ENCODE measurements at regions not wholly inside any gene's neighbourhood (a gene's known extent, or its start where the extent isn't known, plus 50 kb on each side); places are given as distances from the start of the nearest gene placed in this dataset.

DNA sequence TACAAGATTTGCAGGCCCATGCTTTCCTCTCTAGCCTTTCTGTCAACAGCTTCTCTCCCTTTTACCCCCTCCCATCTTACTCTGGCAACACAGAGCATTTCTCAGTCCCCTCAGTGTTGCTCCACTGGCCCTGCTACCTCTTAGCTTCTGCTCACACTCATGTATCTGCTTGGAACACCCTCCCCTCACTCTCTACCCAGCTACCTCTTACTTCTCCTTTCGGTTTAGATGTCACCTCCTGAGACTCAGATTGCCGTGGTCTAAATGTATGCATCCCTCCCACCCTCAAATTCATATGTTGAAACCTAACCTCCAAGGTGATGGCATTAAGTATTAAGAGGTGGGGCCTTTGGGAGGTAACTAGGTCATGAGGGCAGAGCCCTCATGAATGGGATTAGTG lies 80.1 kb downstream of the FOXD2 start:
- peaks cover 27% of the 10 kb centered on the region for H3K27me3 Mint-ChIP-seq (ENCODE audit: unreplicated experiment)
- H3K4me3 Mint-ChIP-seq (ENCODE audit: unreplicated experiment): no peak overlapping the region
- no peaks in the 10 kb centered on the region for H3K36me3 Mint-ChIP-seq (ENCODE audit: unreplicated experiment)
- peaks cover 18% of the 10 kb centered on the region for H3K4me1 Mint-ChIP-seq (ENCODE audit: unreplicated experiment)
- no peak for DNase-seq (ENCODE audit: extremely low spot score, unreplicated experiment)
- peaks cover 5% of the 10 kb centered on the region for H3K9me3 Mint-ChIP-seq (ENCODE audit: unreplicated experiment)
- TF ChIP-seq, protein P1, sequence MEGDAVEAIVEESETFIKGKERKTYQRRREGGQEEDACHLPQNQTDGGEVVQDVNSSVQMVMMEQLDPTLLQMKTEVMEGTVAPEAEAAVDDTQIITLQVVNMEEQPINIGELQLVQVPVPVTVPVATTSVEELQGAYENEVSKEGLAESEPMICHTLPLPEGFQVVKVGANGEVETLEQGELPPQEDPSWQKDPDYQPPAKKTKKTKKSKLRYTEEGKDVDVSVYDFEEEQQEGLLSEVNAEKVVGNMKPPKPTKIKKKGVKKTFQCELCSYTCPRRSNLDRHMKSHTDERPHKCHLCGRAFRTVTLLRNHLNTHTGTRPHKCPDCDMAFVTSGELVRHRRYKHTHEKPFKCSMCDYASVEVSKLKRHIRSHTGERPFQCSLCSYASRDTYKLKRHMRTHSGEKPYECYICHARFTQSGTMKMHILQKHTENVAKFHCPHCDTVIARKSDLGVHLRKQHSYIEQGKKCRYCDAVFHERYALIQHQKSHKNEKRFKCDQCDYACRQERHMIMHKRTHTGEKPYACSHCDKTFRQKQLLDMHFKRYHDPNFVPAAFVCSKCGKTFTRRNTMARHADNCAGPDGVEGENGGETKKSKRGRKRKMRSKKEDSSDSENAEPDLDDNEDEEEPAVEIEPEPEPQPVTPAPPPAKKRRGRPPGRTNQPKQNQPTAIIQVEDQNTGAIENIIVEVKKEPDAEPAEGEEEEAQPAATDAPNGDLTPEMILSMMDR (IDR thresholded peaks at IDR 0.05): no peak
- no peak overlapping the region for H3K27ac Mint-ChIP-seq (ENCODE audit: unreplicated experiment)

DNA sequence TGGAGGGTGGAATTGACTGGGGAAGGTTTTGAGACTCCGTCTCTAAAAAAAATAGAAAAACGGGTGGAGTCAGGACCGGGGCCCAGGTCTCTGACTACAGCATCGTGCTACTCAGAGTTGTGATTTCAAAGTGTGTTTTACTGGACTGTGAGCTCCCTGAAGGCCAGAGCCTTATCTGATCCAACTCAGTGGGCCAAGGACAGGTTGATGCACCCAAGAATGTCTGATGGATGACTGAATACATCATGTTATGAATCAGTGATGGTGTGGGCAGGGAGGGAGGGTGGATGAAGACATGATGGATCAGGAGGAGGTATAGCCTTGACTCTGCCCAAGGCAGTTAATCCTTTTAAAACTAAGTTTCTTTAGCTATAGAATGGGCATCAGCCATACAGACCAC lies 81.6 kb downstream of the FOXD2 start:
- H3K27me3 Mint-ChIP-seq (ENCODE audit: unreplicated experiment): peaks cover 27% of the 10 kb centered on the region
- H3K4me1 Mint-ChIP-seq (ENCODE audit: unreplicated experiment): peaks cover 20% of the 10 kb centered on the region
- H3K9me3 Mint-ChIP-seq (ENCODE audit: unreplicated experiment): no peaks in the 10 kb centered on the region
- H3K27ac Mint-ChIP-seq (ENCODE audit: unreplicated experiment): no peak overlapping the region
- DNase-seq (ENCODE audit: extremely low spot score, unreplicated experiment): no peak
- no peaks in the 10 kb centered on the region for H3K36me3 Mint-ChIP-seq (ENCODE audit: unreplicated experiment)
- TF ChIP-seq, protein P1 (IDR thresholded peaks at IDR 0.05): no peak
- no peak overlapping the region for H3K4me3 Mint-ChIP-seq (ENCODE audit: unreplicated experiment)

DNA sequence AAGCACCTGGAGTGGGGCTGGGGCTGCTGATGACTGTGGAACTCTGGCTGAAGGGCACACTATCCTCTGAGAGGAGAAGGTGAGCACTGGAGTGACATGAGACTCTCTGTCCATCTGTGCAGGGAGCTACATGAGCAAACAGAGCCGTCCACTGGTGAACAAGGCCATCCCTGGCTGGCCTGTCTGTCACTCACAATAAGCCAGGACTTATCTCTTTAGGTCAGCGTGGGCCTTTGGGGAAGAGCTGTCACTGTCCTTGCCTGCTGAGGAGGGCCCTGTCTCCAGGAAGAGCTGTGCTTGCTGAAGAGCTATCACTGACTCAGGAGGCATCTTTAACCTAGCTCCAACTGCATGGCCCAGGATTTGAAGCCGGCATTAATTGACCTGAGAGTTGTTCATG lies 82.1 kb downstream of the FOXD2 start:
- Mint-ChIP-seq H3K4me3 (ENCODE audit: unreplicated experiment) (no peak overlapping the region), H3K9me3 (ENCODE audit: unreplicated experiment) (no peaks in the 10 kb centered on the region), H3K27ac (ENCODE audit: unreplicated experiment) (no peak overlapping the region), H3K4me1 (ENCODE audit: unreplicated experiment) (peaks cover 20% of the 10 kb centered on the region), H3K27me3 (ENCODE audit: unreplicated experiment) (peaks cover 32% of the 10 kb centered on the region), H3K36me3 (ENCODE audit: unreplicated experiment) (no peaks in the 10 kb centered on the region)
- TF ChIP-seq, protein P1 (IDR thresholded peaks at IDR 0.05): no peak
- no peak for DNase-seq (ENCODE audit: extremely low spot score, unreplicated experiment)

DNA sequence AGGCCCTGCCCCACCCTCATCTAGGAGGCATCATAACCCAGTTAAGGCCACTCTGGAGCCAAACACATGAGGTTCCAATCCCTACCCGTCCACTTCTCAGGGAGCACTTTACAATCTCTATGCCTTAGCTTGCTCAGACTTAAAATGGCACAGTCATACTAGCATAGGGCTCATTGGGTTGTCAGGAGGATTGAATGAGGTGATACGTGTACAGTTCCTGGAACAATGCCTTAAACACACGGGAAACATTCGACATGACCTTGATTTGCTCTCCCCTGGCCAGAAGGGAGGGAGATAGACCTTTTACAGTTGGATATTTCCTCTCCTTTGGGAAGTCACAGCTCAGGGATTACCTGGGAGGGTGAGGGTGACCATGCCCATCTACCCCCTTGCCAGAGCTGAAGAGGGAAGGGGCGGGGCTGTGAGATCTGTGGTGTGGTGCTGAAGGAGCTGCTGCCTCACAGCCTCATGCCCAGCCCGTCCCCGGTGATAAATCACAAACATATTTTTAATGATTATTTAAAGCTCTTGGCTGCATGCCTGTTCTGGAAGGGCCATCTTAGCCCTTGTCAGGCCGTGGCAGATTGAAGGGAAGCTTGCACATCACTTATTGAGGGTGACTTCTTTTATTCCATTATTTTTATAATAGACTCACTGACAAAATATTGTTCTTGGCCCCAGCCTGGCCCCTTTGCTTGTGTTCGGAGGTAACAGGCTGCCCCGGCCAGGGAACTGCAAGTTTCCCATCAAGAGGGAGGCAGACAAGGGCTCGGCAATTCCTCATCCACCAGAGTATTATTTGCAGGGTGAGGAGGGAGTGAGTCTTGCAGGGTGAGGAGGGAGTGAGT lies 83.4 kb downstream of the FOXD2 start:
- H3K4me1 Mint-ChIP-seq (ENCODE audit: unreplicated experiment): peaks cover 20% of the 10 kb centered on the region
- peak overlapping the region; percentile 79 for H3K27ac Mint-ChIP-seq (ENCODE audit: unreplicated experiment)
- no peaks in the 10 kb centered on the region for H3K36me3 Mint-ChIP-seq (ENCODE audit: unreplicated experiment)
- DNase-seq (ENCODE audit: extremely low spot score, unreplicated experiment): no peak
- TF ChIP-seq, protein P1 (IDR thresholded peaks at IDR 0.05): no peak
- peaks cover 40% of the 10 kb centered on the region for H3K27me3 Mint-ChIP-seq (ENCODE audit: unreplicated experiment)
- H3K9me3 Mint-ChIP-seq (ENCODE audit: unreplicated experiment): no peaks in the 10 kb centered on the region
- H3K4me3 Mint-ChIP-seq (ENCODE audit: unreplicated experiment): no peak overlapping the region

DNA sequence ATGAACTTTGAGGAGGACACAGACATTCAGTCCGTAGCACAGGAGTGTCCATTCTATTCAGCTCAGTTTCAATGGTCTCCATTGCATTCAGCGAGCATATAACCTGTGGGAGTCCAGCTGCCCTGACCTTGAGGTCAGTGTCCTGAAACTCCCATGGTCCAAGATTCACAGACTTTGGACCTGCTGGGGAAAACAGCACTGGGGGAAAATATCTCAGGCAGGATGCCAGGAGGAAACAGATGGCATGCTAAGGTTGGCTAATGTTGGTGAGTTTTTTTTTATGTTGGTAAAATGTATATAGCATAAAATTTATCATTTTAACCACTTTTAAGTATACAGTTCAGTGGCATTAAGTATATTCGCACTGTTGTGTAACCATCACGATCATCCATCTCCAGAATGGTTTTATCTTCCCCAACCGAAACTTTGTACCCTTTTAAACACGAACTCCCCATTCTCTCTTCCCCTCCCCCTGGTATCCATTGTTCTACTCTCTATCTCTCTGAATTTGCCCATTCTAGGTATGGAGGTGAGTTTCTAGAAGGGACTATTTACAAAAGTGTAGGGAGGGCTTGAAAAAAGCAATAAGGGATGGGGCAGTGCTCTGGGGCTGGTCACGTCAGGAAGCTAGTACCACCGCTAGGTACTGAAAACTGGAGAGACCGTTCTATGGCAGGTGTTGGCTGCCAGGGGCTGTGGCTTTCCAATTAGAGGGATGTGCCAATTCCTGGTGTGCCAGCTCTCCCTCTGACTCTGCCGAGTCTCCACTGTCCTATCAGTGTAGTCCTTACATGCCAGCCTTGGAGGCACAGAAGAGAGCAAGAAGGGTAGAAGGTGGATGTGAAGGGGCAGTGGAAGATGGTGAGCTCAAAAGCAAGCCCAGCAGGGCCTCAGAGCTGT lies 85.3 kb downstream of the FOXD2 start:
- H3K9me3 Mint-ChIP-seq (ENCODE audit: unreplicated experiment): peaks cover 3% of the 10 kb centered on the region
- H3K4me3 Mint-ChIP-seq (ENCODE audit: unreplicated experiment): no peak overlapping the region
- TF ChIP-seq, protein P1 (IDR thresholded peaks at IDR 0.05): no peak
- H3K27me3 Mint-ChIP-seq (ENCODE audit: unreplicated experiment): peaks cover 25% of the 10 kb centered on the region
- H3K36me3 Mint-ChIP-seq (ENCODE audit: unreplicated experiment): no peaks in the 10 kb centered on the region
- peaks cover 20% of the 10 kb centered on the region for H3K4me1 Mint-ChIP-seq (ENCODE audit: unreplicated experiment)
- no peak for DNase-seq (ENCODE audit: extremely low spot score, unreplicated experiment)
- no peak overlapping the region for H3K27ac Mint-ChIP-seq (ENCODE audit: unreplicated experiment)
